ENCODE measurements at regions not wholly inside any gene's neighbourhood (a gene's known extent, or its start where the extent isn't known, plus 50 kb on each side); places are given as distances from the start of the nearest gene placed in this dataset.

DNA sequence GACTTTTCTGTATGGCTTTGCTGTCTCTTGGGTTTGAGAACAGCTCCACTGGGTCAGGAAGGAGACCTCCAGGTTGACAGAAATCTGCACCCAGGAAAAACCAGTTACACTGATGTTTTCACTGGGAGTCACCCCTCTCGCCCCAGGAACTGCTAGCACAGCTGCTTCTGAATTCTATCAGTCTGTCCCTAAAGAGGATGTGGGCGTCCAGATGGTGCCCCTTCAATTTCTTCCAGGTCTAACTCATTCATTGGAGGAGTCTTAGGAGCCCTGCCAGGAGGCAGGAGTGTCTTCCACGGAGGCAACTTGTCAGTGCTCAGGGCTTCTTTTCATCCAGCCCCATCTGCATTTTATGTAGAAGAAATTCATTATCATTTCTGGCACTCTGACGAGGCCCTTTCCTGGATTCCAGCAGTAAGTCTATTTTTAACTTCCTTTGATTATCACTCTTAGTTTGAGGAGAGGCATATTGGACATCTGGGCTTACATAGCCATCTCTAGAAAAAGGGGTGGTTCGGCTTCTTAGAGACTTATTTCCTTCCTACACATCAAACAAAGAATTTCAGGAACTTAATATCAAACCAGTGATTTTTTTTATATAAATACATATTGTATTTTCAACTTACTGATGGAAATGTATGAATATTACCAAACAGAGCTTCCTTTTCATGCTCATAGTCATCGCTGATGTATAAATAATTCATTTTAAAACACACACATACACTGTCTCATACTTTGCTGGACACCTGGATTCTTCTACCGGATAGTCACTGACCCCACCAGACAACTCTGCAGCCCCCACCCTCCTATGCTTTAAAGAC is 148.8 kb downstream of the IRX2 start:
- DNase-seq, result no peak

DNA sequence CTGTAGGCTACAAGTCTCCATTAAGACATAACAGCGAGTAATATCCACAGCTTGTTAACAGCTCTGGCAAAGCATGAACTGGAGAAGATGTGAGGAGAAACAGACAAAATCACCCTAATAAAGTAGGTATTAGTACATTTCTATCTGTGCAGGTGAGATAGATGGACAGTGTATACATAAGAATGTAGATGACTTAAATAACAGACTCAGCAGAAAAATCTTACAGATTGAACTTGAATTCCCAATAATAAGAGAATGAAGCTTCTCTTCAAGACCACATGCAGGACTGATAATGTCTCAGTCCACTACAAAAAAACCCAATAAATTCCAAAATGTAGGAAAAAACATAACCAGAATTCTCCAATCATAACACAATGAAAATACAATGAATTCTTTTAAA is 153.0 kb downstream of the IRX2 start:
- DNase-seq, result no peak

DNA sequence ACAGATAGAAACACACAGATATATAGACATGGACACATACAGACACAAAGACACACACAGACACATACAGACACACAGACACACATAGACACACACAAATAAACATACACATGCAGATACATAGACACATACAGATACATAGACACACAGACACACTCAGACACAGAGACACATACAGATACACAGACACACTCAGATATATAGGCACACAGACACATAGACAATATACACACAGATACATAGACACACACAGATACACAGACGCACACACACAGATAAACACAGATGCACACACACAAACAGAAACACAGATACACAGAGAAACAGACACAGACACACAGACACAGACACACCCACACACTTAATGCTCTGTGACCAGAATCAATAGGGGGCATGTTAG is 156.8 kb downstream of the IRX2 start:
- DNase-seq, result no peak

- no peak for DNase-seq
These were observed 158.7 kb downstream of the IRX2 start for GRCh38 chr5:2592766-2593165.

DNA sequence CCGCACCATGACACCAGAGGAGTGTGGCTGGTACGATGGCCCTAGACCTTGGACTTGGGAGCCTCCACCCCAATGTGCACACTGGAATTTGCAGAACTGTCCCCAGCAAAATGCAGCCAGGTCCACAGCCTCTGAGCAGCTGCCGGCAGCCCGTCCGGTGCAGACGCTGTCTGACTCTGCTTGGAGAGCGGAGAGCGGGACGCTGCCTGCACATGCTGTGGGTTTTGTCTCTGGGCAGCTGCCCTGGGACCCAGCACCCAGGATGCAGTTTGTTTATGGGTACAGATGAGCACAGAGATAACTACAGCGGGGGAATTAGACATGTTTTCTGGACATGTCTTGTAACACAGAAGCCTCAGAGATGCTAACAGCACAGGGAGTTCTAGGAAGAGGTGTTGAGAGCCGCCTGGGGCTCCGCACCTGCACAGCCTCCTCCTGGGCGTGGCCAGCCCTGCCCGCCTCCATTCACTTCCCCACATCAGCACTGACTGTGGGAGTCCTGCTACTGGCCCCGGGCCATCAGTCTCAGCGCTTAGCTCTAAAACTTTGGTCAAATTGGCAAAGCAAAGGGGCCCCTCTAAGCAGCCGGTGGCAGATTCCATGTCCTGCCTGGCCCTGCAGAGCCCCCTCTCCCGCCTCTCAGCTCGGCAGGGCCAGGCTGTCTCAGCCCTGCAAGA is 159.6 kb downstream of the IRX2 start:
- no peak for DNase-seq

DNA sequence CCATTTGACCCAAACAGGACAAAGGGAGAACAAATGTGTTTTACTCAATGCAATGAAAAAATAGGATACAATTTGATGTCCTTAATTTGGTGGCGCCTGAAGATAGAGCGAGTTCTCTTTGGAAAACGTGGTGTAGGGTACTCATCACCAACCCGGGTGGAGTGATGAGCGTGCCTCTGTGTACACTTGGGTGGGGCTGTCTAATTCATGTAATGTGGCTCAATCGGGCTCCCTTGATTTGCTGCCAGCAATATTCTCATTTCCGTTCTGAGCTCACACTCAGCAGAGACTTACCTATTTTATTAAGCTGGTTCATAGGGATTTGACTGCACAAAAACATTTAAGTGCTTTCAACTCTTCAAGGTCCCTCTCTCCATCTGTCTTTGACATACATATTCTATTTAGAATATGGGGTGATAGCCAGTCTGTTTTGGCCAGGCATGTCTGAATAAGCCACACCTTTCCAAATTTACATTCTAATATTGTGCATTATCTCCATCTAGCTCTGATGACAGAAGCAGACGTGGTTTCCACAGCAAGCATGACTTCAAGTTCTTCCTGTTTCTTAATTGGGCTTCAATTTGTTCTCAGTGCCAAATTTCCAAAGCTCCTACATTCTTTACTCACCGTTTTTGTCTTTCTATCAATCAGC is 162.5 kb downstream of the IRX2 start:
- no peak for DNase-seq

GRCh38 chr5:2587189-2588031 is 164.1 kb downstream of the IRX2 start:
- DNase-seq, result no peak

- DNase-seq, result no peak
These were observed 165.3 kb downstream of the IRX2 start for GRCh38 chr5:2586016-2586715.

DNA sequence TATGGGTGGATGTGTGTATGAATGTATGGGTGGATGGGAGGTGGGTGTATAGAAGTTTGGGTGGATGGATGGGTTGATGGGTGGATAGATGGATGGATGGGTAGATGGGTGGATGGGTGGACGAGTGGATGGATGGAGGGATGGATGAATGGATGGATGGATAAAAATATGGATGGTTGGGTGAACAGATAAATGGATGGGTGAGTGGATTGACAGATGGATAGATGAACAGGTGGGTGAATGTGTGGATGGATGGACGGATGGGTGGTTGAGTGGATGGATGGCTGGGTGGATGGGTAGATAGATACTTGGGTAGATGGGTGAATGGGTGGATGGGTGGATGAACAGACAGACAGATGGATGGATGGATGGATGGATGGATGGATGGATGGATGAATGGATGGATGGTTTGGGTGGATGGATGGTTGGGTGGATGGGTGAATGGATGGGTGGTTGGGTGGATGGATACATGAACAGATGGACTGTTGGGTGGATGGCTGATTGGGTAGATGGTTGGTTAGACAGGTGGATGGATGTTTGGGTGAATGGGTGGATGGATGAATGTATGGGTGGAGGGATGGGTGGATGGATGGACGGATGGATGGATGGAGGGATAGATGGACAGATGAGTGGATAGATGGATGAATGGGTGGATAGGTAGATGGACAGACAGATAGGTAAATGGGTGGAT is 166.8 kb downstream of the IRX2 start:
- no peak for DNase-seq

DNA sequence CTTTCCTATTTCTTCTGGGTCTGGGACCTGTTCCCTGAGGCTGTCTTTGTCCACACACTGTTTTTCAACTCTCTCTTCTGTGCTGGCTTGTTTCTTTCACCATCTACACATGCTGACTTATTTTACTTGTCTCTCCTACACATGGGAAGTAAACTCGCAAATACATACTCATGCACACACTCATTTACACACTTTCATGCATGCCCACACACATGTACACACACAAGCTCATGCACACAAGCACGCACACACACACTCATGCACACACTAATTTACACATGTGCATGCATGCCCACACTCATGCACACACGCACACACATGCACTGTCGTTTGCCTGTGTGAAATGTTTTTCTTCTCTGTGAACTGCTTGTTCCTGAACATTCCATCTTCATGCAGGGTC is 169.0 kb downstream of the IRX2 start:
- DNase-seq, result no peak

DNA sequence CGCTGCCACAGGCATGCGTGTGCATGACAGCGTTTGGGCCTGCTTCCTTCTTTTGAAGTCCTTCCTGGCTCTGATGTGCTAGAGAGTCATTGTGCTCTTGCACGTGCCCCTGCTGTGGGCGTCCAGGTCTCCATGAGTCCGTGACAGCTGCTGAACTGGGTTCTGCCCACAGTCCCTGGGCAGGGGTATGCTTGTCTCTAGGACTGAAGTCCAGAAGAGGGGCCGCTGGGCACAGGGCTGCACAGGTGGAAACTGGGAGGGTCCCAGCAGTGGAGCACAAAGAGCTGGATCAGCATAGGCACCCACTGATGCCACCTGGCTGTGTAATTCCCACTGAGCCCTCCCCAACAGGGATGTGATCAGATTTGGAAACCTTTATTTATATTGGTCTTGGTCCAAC is 169.4 kb downstream of the IRX2 start:
- no peak for DNase-seq

- no peak for DNase-seq
These were observed 170.1 kb downstream of the IRX2 start for GRCh38 chr5:2581418-2581817.

DNA sequence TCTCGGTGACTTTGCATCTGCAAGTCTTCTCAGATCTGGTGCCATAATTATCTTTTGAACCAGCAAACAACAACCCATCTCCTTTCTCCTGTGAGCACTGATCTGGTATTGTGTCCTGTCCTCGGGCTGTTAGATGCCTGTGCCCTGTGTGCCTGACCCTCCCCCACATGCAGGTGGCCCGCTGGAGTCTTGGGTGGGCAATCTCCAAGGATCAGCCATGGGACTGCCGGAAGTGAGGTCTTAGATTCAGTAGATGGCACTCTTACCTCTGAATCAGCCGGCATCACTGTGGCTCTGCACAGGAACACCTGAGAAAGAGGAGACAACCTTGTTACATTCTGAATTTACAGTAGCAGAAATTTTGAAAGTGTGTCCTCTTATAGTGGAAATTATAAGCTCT is 172.4 kb downstream of the IRX2 start:
- DNase-seq, result no peak

- DNase-seq, result no peak
These were observed 174.0 kb downstream of the IRX2 start for GRCh38 chr5:2577312-2578036.

DNA sequence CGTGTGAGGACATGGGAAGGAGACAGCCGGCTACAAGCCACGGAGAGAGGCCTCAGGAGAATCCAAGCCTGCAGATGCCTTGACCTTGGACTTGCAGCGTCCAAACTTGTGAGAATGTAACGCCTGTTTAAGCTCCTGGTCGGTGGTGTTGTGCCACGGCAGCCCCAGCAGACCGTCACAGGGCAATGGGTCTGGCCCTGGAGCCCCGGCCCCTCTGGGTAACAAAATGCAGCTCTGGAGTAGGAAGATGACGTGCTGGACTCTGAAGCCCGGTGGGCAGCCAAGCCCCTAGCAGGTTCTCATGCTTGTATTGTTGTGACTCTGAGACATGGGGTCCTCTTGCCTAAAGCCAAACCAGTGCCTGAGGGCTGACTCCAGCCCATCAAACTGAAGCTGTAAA is 174.7 kb downstream of the IRX2 start:
- DNase-seq, result no peak

GRCh38 chr5:2575871-2576270 is 175.6 kb downstream of the IRX2 start:
- no peak for DNase-seq

DNA sequence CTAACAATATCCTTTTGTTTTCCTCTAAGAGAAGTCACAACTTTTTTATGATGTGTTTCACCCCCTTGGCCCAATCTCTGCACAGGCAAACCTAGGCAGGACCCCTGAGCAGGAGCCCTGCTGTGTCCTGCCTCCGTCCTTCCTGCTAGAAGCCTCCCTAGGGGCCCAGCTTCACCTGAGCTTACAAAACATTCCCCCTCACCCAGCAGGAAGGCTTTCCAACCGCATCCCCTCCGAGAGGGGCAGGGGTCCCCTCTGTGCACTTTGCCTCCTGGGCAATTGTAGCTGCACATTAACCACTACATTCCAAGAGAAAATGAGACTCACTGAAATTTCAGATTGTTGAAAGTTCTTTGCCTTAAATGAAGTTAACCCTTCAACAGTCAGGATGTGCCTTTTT is 176.2 kb downstream of the IRX2 start:
- no peak for DNase-seq

GRCh38 chr5:2574155-2574554 is 177.3 kb downstream of the IRX2 start:
- DNase-seq, result no peak

DNA sequence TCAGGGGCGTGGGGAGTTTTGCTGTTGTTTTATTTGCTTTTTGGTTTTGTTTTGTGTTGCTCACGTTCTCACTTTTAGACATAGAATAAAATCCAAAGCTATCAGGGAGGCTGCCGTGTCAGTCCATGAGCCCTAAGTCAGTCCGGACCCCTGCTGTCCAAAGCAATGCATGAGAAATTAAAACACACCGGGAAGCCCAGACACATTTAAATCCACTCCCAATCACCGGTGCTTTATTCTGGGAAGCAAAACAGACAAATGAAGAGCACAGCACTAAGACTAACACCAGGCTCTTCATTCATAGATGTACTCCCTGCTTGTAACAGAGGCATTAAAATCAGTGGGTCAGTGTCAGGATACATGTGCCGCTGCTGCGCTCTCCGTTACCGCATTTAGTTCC is 180.9 kb downstream of the IRX2 start:
- DNase-seq, result no peak

DNA sequence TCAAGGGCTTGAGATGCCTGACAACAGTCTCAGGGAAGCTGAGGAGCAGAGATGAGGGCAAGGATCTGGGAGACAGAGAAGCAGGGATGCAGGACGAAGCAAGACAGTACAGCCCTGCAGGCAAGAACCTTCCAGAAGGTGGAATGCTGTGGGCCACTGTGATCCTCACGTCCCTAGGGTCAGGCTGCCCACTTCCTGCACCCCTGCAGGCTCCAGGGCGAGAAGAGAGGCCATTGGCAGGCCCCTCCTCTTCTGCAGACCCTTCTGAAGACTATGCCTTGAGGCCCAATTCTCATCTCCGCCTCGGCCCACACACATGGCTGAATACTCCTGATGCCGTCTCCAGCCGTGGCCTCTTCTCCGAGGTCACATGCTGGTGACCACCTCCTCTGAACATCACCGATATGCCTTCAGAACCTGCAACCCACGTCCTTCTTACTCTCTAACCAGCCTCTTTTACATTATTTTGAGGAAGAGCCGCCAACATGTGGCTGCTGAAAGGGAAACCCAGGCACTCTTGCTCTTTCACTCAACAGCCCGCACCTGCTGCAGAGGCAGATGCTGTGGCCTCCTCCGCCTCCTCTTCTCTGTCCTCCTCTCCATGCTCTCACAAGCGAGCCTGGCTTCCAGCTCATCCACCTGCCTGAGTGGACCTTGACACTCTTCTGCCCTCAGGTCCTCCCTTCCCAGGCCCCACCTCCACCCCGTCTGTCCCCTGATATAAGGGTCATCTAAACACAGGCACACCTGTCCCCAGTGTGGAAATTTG is 181.5 kb downstream of the IRX2 start:
- no peak for DNase-seq

Measured in CD4-positive, alpha-beta T cell treated with Interferon alpha-2 for 1 hour (primary cell).